GM12878 (cell line): ENCODE measurements at regions not wholly inside any gene's neighbourhood (a gene's known extent, or its start where the extent isn't known, plus 50 kb on each side); places are given as distances from the start of the nearest gene placed in this dataset.
"Not testable (repeated sequence)": the region's sequence is repeated elsewhere in the genome, so short reads cannot be mapped to it uniquely, and the experiment has no call there.

Experiments
- CTCF ChIP-seq, 3 experiments: IDR thresholded peaks in 2 of 3; conservative IDR thresholded peaks in 1 of 3; 2 replicates each; pipeline ENCODE4 v1.5.1; 2011; ENCODE audit warnings: low read depth in 3 of 3, low read length in 3 of 3, mild to moderate bottlenecking in 3 of 3, control low read depth in 2 of 3, moderate library complexity in 2 of 3, inconsistent platforms in 1 of 3, mixed read lengths in 1 of 3; ENCODE audit not compliant: control insufficient read depth in 2 of 3, insufficient read depth in 1 of 3; ENCODE audit errors: extremely low read depth in 1 of 3
- EZH2 ChIP-seq: IDR thresholded peaks from 2 replicates; pipeline ENCODE4 v1.6.1; 2012; ENCODE audit warnings: low read depth, mild to moderate bottlenecking, control low read depth, inconsistent platforms, low read length, borderline replicate concordance; ENCODE audit not compliant: control insufficient read depth
- TCF12 ChIP-seq: IDR thresholded peaks from 2 replicates; pipeline ENCODE4 v1.6.1; 2011; ENCODE audit warnings: low read depth, mild to moderate bottlenecking, low read length
- ZSCAN29 ChIP-seq: fragments of 450-650 bp; IDR thresholded peaks from 2 replicates; pipeline ENCODE4 v1.6.1; 2017; ENCODE audit warnings: mild to moderate bottlenecking, moderate library complexity

GRCh38 chr4:49219489-49220225 lies 233.6 kb downstream of the CWH43 start:
- TF ChIP-seq CTCF (IDR thresholded peaks at IDR 0.05 in 2 of 3, conservative IDR thresholded peaks at IDR 0.05 in 1 of 3; ENCODE audit: control insufficient read depth in 2 of 3, extremely low read depth in 1 of 3, insufficient read depth in 1 of 3, low read depth in 3 of 3, low read length in 3 of 3); EZH2; ZSCAN29; TCF12: not testable (repeated sequence)
